Breast epithelium (tissue), 4 donors: ENCODE measurements at regions not wholly inside any gene's neighbourhood (a gene's known extent, or its start where the extent isn't known, plus 50 kb on each side); places are given as distances from the start of the nearest gene placed in this dataset.

Source experiments
- DNase-seq, 2 donors: peaks; one replicate each; pipeline ENCODE4 v3.0.0-alpha.2; 2019; ENCODE audit warnings: low spot score in 2 of 2
- H3K27ac ChIP-seq, 2 donors: fragments of 200-600 bp; sonication (generic) in 1 of 2; one replicate each; pipeline ENCODE4 v1.5.1; 2016 to 2019; ENCODE audit warnings: mild to moderate bottlenecking in 1 of 2
- H3K27me3 ChIP-seq, 2 donors: fragments of 200-600 bp; sonication (generic) in 1 of 2; one replicate each; pipeline versions ENCODE4 v1.5.1 to v1.6.0; 2017 to 2019; ENCODE audit warnings: control low read depth in 1 of 2, mild to moderate bottlenecking in 1 of 2
- H3K36me3 ChIP-seq: fragments of 200-600 bp; one replicate; pipeline ENCODE4 v1.5.1; 2019
- H3K4me1 ChIP-seq, 2 donors: fragments of 200-600 bp; sonication (generic); one replicate each; pipeline ENCODE4 v1.5.1; 2016 to 2019; ENCODE audit warnings: control low read depth in 1 of 2
- H3K4me3 ChIP-seq, 3 donors: fragments of 200-600 bp; sonication (generic); 1 replicate in 2 of 3; 2 replicates in 1 of 3; pipeline ENCODE4 v1.5.1; 2016 to 2019; ENCODE audit warnings: mild to moderate bottlenecking in 3 of 3, moderate library complexity in 2 of 3
- H3K9me3 ChIP-seq, 2 donors: fragments of 200-600 bp; sonication (generic) in 1 of 2; one replicate each; pipeline ENCODE4 v1.5.1; 2016 to 2019; ENCODE audit warnings: control low read depth in 1 of 2
- POLR2A ChIP-seq: fragments of 450-650 bp; IDR thresholded peaks from one replicate; pipeline ENCODE4 v1.6.1; 2016; ENCODE audit warnings: antibody characterized with exemption, mild to moderate bottlenecking, moderate library complexity
- POLR2AphosphoS5 ChIP-seq, 3 donors: sonication (generic); formaldehyde crosslinking; IDR thresholded peaks; one replicate each; pipeline ENCODE4 v1.6.1; 2017; ENCODE audit warnings: antibody characterized with exemption in 3 of 3
- intact Hi-C: fragments of 100-400 bp; cut with DNase I; formaldehyde crosslinking; loops from one replicate; pipeline ENCODE4 v1.15.1; 2023; ENCODE audit warnings: low total_unique reads
- TF ChIP-seq, protein P1 (sequence below), 3 donors: fragments of 450-650 bp; IDR thresholded peaks; one replicate each; pipeline ENCODE4 v1.5.1; 2016 to 2017; ENCODE audit warnings: antibody characterized with exemption in 3 of 3, mild to moderate bottlenecking in 3 of 3, moderate library complexity in 3 of 3

DNA sequence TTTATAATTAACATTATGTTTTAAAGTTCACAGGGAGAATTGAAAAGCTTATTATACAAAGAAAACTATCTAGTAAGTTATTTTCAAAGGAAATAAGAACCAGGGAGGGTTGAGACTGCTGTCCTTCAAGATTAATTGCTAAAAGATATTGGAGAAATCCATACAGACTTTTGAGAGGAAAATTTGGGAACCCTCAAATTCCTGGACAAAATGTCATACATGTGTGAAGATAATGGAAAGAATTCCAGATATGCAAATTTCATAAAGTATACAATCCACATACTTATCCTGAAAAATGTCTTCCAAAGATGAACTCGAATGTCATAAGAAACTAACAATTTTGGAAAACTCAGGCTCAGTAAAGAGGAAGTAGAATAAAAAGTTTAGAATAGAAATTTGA, 213.8 kb downstream of the HS3ST3A1 start:
- Histone ChIP-seq H3K27ac (no peak overlapping the region), H3K27me3 (no peaks in the 10 kb centered on the region), H3K4me3 (no peak overlapping the region), H3K36me3 (no peaks in the 10 kb centered on the region), H3K4me1 (no peaks in the 10 kb centered on the region), H3K9me3 (no peaks in the 10 kb centered on the region)
- TF ChIP-seq POLR2A (no peak), POLR2AphosphoS5 (IDR thresholded peaks at IDR 0.05) (no peak)
- TF ChIP-seq, protein P1, sequence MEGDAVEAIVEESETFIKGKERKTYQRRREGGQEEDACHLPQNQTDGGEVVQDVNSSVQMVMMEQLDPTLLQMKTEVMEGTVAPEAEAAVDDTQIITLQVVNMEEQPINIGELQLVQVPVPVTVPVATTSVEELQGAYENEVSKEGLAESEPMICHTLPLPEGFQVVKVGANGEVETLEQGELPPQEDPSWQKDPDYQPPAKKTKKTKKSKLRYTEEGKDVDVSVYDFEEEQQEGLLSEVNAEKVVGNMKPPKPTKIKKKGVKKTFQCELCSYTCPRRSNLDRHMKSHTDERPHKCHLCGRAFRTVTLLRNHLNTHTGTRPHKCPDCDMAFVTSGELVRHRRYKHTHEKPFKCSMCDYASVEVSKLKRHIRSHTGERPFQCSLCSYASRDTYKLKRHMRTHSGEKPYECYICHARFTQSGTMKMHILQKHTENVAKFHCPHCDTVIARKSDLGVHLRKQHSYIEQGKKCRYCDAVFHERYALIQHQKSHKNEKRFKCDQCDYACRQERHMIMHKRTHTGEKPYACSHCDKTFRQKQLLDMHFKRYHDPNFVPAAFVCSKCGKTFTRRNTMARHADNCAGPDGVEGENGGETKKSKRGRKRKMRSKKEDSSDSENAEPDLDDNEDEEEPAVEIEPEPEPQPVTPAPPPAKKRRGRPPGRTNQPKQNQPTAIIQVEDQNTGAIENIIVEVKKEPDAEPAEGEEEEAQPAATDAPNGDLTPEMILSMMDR (IDR thresholded peaks at IDR 0.05), result no peak
- intact Hi-C loops, result loop anchor here (10.0 kb wide), 1 partner anchor 947 kb away; no protein-coding TSS in a partner anchor
- DNase-seq, result no peak

DNA sequence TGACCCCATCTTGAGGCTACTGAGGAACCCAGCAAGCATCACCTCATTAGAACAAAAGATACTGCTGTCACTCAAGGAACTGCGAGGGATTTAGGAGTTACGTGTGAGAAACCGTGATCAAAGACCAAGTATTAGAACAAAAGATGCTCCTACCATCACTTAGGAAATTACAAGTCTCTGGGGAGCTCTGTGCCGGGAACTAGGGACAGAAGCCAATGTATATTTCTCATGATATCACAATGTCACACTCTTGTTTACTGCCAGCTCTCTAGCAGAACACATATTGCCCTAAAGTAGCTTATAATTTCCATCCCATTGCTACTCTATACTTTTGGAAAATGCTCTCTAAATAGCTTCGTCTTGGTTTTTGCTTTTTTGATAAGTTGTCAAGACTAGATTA, 214.5 kb downstream of the HS3ST3A1 start:
- no peak for DNase-seq
- Histone ChIP-seq H3K4me1 (no peaks in the 10 kb centered on the region), H3K9me3 (no peaks in the 10 kb centered on the region), H3K4me3 (no peak overlapping the region), H3K27ac (no peak overlapping the region), H3K36me3 (no peaks in the 10 kb centered on the region), H3K27me3 (no peaks in the 10 kb centered on the region)
- intact Hi-C loops, result loop anchor here (10.0 kb wide), 1 partner anchor 948 kb away; no protein-coding TSS in a partner anchor
- TF ChIP-seq, protein P1 (IDR thresholded peaks at IDR 0.05), result no peak
- TF ChIP-seq POLR2AphosphoS5 (IDR thresholded peaks at IDR 0.05) (no peak), POLR2A (no peak)

- Histone ChIP-seq H3K36me3 (no peaks in the 10 kb centered on the region), H3K27me3 (no peaks in the 10 kb centered on the region), H3K27ac (no peak overlapping the region), H3K9me3 (no peaks in the 10 kb centered on the region), H3K4me1 (no peaks in the 10 kb centered on the region), H3K4me3 (no peak overlapping the region)
- DNase-seq, result no peak
- intact Hi-C loops, result loop anchor here (10.0 kb wide), 1 partner anchor 949 kb away; no protein-coding TSS in a partner anchor
- no peak for TF ChIP-seq POLR2AphosphoS5 (IDR thresholded peaks at IDR 0.05)
- no peak for TF ChIP-seq POLR2A
- TF ChIP-seq, protein P1 (IDR thresholded peaks at IDR 0.05), result no peak
Measured at GRCh38 chr17:13385481-13385911, 216.2 kb downstream of the HS3ST3A1 start.

DNA sequence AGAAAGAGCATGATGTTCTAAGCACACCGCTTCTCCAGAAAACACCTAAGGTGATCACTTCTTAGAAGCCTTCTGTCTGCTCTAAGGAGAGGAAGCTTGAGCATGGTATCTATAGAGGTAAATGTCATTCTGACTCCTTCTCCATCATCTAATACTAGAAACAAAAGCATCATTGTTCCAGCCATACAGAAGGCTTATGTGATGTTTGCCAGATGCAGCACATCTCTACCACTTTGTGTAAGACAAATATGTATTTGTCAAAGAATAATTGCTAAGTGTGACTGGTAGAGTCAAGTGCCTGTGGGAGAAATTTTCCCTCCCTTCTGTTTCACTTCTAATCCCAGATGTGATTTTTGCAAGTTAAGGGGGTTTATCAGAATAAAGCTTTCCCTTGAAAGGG, 217.1 kb downstream of the HS3ST3A1 start:
- no peak for DNase-seq
- H3K9me3 ChIP-seq, result no peaks in the 10 kb centered on the region
- no peak overlapping the region for H3K4me3 ChIP-seq
- no peaks in the 10 kb centered on the region for H3K36me3 ChIP-seq
- H3K27me3 ChIP-seq, result no peaks in the 10 kb centered on the region
- H3K4me1 ChIP-seq, result no peaks in the 10 kb centered on the region
- H3K27ac ChIP-seq, result no peak overlapping the region
- intact Hi-C loops, result loop anchor here (10.0 kb wide), 1 partner anchor 950 kb away; no protein-coding TSS in a partner anchor
- no peak for TF ChIP-seq POLR2A

DNA sequence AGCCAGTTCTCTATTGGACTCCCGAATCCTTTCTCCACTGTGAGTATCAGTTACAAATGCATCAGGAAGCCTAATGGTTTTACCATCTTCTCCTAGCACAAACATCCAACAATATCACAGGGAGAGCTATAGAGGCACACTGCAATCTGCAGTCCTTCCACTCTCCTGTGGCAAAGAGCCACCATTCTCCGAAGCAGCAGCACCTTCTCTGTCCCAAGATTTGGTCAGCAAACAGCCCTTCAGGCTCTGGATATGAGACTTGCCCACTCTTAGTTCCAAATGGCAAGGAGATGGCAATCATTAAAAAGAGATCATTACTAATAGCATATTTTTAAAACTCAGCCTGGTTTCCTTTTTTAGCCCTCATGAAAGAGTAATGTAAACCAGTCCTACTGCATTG, 223.4 kb downstream of the HS3ST3A1 start:
- no peak overlapping the region for H3K4me3 ChIP-seq
- TF ChIP-seq POLR2AphosphoS5 (IDR thresholded peaks at IDR 0.05) (no peak), POLR2A (no peak)
- TF ChIP-seq, protein P1 (IDR thresholded peaks at IDR 0.05), result no peak
- intact Hi-C loops, result loop anchor here (5.0 kb wide), 1 partner anchor 354 kb away; no protein-coding TSS in a partner anchor
- no peaks in the 10 kb centered on the region for H3K4me1 ChIP-seq
- H3K27ac ChIP-seq, result no peak overlapping the region
- no peaks in the 10 kb centered on the region for H3K9me3 ChIP-seq
- DNase-seq, result no peak
- no peaks in the 10 kb centered on the region for H3K27me3 ChIP-seq
- H3K36me3 ChIP-seq, result no peaks in the 10 kb centered on the region
